Dermis microvascular lymphatic vessel endothelial cell (primary cell): ENCODE measurements at regions not wholly inside any gene's neighbourhood (a gene's known extent, or its start where the extent isn't known, plus 50 kb on each side); places are given as distances from the start of the nearest gene placed in this dataset.

Experiments used
- DNase-seq, 2 donors: peaks; one replicate each; pipeline versions ENCODE4 v3.0.0 to v3.0.0-alpha.2; 2010; ENCODE audit warnings: low read depth in 2 of 2

DNA sequence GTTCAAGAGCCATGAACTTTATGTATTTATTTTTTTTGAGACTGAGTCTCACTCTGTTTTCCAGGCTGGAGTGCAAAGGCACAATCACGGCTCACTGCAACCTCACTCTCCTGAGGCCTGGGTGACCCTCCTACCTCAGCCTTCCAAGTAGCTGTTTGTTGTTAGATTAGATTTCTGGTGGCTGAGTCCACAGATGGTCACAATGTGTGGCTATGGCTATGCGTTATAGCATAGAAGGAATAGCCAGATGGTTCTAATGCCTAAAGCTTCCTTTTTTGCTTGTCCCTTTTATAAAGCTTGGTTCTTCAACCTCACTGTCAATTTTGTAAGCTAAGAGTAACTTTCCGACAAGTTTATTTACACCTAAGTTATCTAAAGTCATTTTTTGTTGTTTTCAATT, 62.3 kb upstream of the FMN2 start:
- no peak for DNase-seq

- no peak for DNase-seq
Measured at GRCh38 chr1:240030236-240030635, 61.4 kb upstream of the FMN2 start.

GRCh38 chr1:240031009-240031408, 60.7 kb upstream of the FMN2 start:
- peak in 1 of 2 donors; percentile 82 for DNase-seq

DNA sequence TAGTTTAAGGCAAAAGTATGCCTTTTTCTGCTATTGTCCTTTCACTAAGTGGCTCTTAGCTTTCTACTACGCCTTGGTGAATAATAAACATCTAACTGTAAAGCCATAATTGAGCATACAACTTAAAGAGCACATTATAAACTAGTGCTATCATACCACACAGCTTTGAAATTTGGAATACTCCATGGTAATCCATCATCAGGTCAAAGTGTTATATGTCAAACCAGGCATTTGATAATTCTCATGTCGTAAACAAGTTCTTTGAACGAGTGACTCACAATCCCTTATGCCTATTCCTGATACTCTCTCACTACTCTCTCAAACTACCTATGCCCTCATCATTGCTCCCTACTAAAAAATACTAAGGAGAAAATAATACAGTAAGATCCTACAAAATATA, 60.3 kb upstream of the FMN2 start:
- peak in 1 of 2 donors; percentile 43 for DNase-seq

DNA sequence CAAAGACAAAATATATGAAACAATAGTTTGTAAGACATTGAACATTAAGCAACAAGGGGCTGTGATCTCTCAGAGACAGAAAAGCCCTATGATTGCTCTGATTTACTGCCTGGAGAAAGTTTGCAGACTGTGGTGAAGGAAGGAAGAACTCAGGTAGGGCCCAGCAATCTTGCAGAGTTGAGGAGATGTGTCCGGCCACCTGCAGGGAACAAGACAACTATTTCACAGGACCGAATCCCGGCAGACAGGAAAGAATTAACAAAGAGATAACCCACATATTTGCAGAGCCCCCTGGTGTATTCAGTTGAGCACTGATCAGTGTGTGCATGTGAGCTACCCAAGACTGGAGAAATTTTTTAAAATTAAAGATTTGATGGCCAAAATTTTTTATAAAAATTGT, 58.3 kb upstream of the FMN2 start:
- no peak for DNase-seq

GRCh38 chr1:240036526-240036925, 55.2 kb upstream of the FMN2 start:
- no peak for DNase-seq
